CD8-positive, alpha-beta memory T cell (primary cell): ENCODE measurements at regions not wholly inside any gene's neighbourhood (a gene's known extent, or its start where the extent isn't known, plus 50 kb on each side); places are given as distances from the start of the nearest gene placed in this dataset.

ENCODE experiments used
- CTCF ChIA-PET: fragments of 350-600 bp; sonication (Branson Sonifier 250); formaldehyde crosslinking; loops from one replicate; lab custom pipeline; 2021; ENCODE audit warnings: antibody characterized with exemption; lab: Charles Lee
- POLR2A ChIA-PET: fragments of 350-600 bp; sonication (Branson Sonifier 250); formaldehyde crosslinking; loops from one replicate; lab custom pipeline; 2021; ENCODE audit warnings: antibody characterized with exemption; lab: Charles Lee
- DNase-seq, 5 donors: peaks; one replicate each; pipeline versions ENCODE4 v3.0.0 to v3.0.0-alpha.2; 2020 to 2022; ENCODE audit warnings: mixed read lengths in 1 of 5
- H3K27ac ChIP-seq: one replicate; pipeline ENCODE4 v1.7.0; 2013; ENCODE audit warnings: low read depth, mild to moderate bottlenecking, low read length, moderate library complexity
- H3K27me3 ChIP-seq: 2 replicates; pipeline ENCODE4 v1.7.0; 2013; ENCODE audit warnings: low read length, mild to moderate bottlenecking; ENCODE audit not compliant: insufficient read depth, poor library complexity, severe bottlenecking
- H3K36me3 ChIP-seq: 2 replicates; pipeline ENCODE4 v1.7.0; 2013; ENCODE audit warnings: mild to moderate bottlenecking, low read length, moderate library complexity; ENCODE audit not compliant: insufficient read depth
- H3K4me1 ChIP-seq: 2 replicates; pipeline ENCODE4 v1.7.0; 2013; ENCODE audit warnings: mild to moderate bottlenecking, low read length, moderate library complexity; ENCODE audit not compliant: insufficient read depth
- H3K4me3 ChIP-seq: 2 replicates; pipeline ENCODE4 v1.7.0; 2013; ENCODE audit warnings: mild to moderate bottlenecking, low read length
- H3K9me3 ChIP-seq: 2 replicates; pipeline ENCODE4 v1.7.0; 2013; ENCODE audit warnings: mild to moderate bottlenecking, low read length
- H3K27ac Mint-ChIP-seq, 8 donors: one replicate each; pipeline ENCODE4 v1.8.0; 2020 to 2021; ENCODE audit warnings: mixed read lengths in 8 of 8, mild to moderate bottlenecking in 6 of 8, inconsistent platforms in 3 of 8, moderate library complexity in 3 of 8
- H3K27me3 Mint-ChIP-seq, 2 donors: one replicate each; pipeline ENCODE4 v1.8.0; 2020 to 2021; ENCODE audit warnings: mixed read lengths in 2 of 2, mild to moderate bottlenecking in 1 of 2, moderate library complexity in 1 of 2
- H3K36me3 Mint-ChIP-seq, 3 donors: one replicate each; pipeline ENCODE4 v1.8.0; 2020 to 2021; ENCODE audit warnings: mixed read lengths in 3 of 3, inconsistent platforms in 1 of 3, mild to moderate bottlenecking in 1 of 3
- H3K4me1 Mint-ChIP-seq, 3 donors: one replicate each; pipeline ENCODE4 v1.8.0; 2020 to 2021; ENCODE audit warnings: mixed read lengths in 3 of 3, inconsistent platforms in 1 of 3, mild to moderate bottlenecking in 1 of 3
- H3K4me3 Mint-ChIP-seq, 7 donors: one replicate each; pipeline ENCODE4 v1.8.0; 2020 to 2021; ENCODE audit warnings: mixed read lengths in 7 of 7, mild to moderate bottlenecking in 6 of 7, moderate library complexity in 4 of 7, inconsistent platforms in 2 of 7
- H3K9me3 Mint-ChIP-seq, 5 donors: one replicate each; pipeline ENCODE4 v1.8.0; 2020 to 2022; ENCODE audit warnings: mixed read lengths in 5 of 5, mild to moderate bottlenecking in 3 of 5, moderate library complexity in 2 of 5, inconsistent platforms in 1 of 5

DNA sequence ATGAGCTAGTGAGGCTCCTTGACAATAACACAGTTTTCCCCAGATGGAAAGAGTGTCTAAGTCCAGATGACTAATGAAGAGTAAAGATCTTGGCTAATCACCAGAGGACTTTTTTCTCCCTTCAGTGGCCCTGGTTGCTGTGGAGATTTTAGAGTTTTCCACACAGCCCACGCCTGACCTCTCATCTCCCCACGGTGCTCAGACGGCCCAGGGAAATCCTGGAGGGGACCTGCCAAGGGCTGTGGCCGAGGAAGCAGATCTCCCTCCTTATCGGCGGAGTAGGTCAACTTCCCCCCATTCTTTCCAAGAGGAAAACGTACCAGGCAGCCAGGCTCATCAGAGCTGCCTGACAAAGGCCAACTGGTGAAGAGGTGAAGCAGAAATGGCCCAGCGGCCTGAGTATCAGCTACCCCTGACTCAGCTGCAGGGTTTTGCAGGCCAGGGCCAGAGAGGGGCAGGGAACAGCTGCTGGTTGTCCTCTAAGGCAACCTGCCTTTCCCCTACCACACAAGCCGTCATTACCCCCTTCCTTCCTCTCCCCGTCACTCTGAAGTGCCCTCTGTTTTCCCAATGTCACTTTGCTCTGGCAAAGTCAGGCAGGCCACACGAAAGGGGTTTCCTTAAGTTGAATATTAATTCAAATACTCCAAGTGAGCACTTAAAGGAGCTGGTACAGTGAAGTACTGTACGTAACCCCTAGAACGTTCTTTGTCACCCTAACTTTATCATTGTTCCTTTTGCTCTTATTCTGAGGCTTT is 140.2 kb upstream of the ADAMTS18 start:
- Histone ChIP-seq H3K27ac (no peak overlapping the region), H3K4me3 (no peak overlapping the region), H3K27me3 (no peaks in the 10 kb centered on the region), H3K9me3 (no peaks in the 10 kb centered on the region), H3K4me1 (no peaks in the 10 kb centered on the region), H3K36me3 (no peaks in the 10 kb centered on the region)
- Mint-ChIP-seq H3K27me3 (peaks cover 3 to 13% of the 10 kb centered on the region in 2 donors), H3K36me3 (peaks cover 0 to 1% (median 0%) of the 10 kb centered on the region in 3 donors), H3K9me3 (no peaks in the 10 kb centered on the region), H3K4me3 (no peak overlapping the region), H3K4me1 (no peaks in the 10 kb centered on the region), H3K27ac (no peak overlapping the region)
- ChIA-PET POLR2A (no interaction called here), CTCF (no interaction called here)
- DNase-seq, result no peak

DNA sequence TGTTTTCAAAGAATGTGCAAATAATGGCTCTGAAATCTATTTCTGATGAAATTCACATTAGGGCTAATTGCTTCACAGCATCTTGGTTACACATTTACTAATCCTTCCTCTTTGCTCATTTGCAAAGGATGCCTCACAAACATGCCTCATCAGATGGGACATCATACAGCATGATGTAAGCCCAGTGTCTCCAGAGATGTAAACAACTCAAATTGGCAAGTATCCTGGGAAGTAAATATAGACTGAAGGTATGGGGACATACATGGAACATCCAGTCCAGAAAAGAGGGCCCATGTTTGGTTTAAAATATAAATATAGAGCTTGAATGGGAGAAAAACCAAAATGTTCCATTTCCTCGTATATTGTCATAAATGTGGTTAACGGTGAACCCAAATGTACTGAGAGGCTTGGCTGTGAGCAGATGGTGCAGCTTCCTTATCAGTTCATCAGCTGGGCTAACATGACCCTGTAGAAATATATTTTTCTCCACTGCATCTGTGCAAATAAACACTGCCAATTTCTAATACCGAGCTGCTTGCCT is 142.9 kb upstream of the NUDT7 start:
- ChIA-PET CTCF (no interaction called here), POLR2A (no interaction called here)
- H3K4me3 ChIP-seq, result no peak overlapping the region
- H3K4me1 ChIP-seq, result no peaks in the 10 kb centered on the region
- Mint-ChIP-seq H3K4me3 (no peak overlapping the region), H3K9me3 (no peaks in the 10 kb centered on the region), H3K36me3 (no peaks in the 10 kb centered on the region), H3K27me3 (peaks cover 10 to 18% of the 10 kb centered on the region in 2 donors), H3K4me1 (no peaks in the 10 kb centered on the region), H3K27ac (no peak overlapping the region)
- no peaks in the 10 kb centered on the region for H3K9me3 ChIP-seq
- H3K36me3 ChIP-seq, result no peaks in the 10 kb centered on the region
- no peak for DNase-seq
- H3K27me3 ChIP-seq, result no peaks in the 10 kb centered on the region
- H3K27ac ChIP-seq, result no peak overlapping the region

DNA sequence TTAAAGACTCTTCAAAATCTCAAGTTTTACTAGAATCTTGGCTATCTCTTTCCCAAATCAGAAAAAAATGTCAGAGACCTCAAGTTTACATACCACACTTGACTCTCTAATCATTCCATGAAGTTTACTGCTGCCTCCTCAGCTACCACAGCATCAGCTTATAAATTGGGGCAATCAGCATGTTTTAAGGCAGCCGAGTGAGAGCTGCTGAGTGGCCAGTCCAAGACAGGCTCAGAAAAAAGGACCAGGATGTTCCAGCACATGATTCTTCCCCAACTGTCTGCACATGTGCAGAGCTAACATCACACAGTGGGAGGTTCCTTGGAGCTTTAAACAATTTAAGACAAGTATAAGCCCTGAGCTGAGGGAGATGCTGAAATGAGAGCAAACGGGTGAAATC is 140.6 kb upstream of the NUDT7 start:
- no peaks in the 10 kb centered on the region for H3K4me1 ChIP-seq
- Mint-ChIP-seq H3K36me3 (no peaks in the 10 kb centered on the region), H3K27ac (no peak overlapping the region), H3K4me1 (no peaks in the 10 kb centered on the region), H3K9me3 (no peaks in the 10 kb centered on the region), H3K27me3 (peaks cover 12 to 27% of the 10 kb centered on the region in 2 donors), H3K4me3 (no peak overlapping the region)
- no peak overlapping the region for H3K4me3 ChIP-seq
- no peak overlapping the region for H3K27ac ChIP-seq
- CTCF ChIA-PET, result interaction anchor here (5.4 kb wide), 1 partner anchor 346 kb away, joined by 45 read pairs; no protein-coding TSS in a partner anchor
- H3K36me3 ChIP-seq, result no peaks in the 10 kb centered on the region
- POLR2A ChIA-PET, result no interaction called here
- no peaks in the 10 kb centered on the region for H3K9me3 ChIP-seq
- no peak for DNase-seq
- no peaks in the 10 kb centered on the region for H3K27me3 ChIP-seq

DNA sequence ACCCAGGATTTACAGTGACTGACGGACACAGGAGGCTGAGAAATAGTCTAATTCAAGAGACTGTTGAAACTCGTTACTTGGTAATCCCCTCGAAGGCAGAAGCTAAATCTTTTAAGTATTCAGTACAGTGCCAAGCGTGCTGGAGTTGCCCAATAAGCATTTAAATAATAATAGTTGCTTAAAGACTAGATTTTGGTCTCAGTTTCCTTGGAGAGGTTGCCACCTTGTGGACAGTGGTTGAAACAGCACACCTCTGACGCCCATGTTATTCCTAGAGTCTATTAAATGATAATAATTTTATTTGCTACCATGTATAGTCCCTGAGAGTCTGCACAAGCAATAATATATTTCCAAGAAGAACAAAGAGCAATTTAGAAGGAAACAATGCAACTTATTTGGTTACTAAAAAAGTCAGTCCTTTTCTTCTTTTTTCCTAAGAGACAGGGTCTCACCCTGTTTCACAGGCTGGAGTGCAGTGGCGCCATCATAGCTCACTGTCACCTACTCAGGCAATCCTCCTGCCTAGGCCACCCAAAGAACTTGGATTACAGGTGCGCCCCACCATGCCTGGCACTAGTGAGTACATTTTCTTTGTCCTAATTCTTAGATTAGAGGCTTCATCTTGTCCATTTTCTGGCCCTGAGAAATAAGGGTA is 138.0 kb upstream of the NUDT7 start:
- Mint-ChIP-seq H3K27ac (no peak overlapping the region), H3K27me3 (peaks cover 16 to 42% of the 10 kb centered on the region in 2 donors), H3K4me1 (no peaks in the 10 kb centered on the region), H3K36me3 (no peaks in the 10 kb centered on the region), H3K4me3 (no peak overlapping the region), H3K9me3 (no peaks in the 10 kb centered on the region)
- no peak overlapping the region for H3K27ac ChIP-seq
- no peaks in the 10 kb centered on the region for H3K9me3 ChIP-seq
- no peaks in the 10 kb centered on the region for H3K27me3 ChIP-seq
- H3K36me3 ChIP-seq, result no peaks in the 10 kb centered on the region
- ChIA-PET POLR2A (no interaction called here), CTCF (interaction anchor here (1.0 to 5.4 kb wide), 8 partner anchors 11 to 348 kb away, joined by 3 to 45 read pairs (median 4); no protein-coding TSS in a partner anchor)
- DNase-seq, result peak in 4 of 5 donors; percentile 9 to 50 (median 20)
- H3K4me3 ChIP-seq, result no peak overlapping the region
- H3K4me1 ChIP-seq, result no peaks in the 10 kb centered on the region

DNA sequence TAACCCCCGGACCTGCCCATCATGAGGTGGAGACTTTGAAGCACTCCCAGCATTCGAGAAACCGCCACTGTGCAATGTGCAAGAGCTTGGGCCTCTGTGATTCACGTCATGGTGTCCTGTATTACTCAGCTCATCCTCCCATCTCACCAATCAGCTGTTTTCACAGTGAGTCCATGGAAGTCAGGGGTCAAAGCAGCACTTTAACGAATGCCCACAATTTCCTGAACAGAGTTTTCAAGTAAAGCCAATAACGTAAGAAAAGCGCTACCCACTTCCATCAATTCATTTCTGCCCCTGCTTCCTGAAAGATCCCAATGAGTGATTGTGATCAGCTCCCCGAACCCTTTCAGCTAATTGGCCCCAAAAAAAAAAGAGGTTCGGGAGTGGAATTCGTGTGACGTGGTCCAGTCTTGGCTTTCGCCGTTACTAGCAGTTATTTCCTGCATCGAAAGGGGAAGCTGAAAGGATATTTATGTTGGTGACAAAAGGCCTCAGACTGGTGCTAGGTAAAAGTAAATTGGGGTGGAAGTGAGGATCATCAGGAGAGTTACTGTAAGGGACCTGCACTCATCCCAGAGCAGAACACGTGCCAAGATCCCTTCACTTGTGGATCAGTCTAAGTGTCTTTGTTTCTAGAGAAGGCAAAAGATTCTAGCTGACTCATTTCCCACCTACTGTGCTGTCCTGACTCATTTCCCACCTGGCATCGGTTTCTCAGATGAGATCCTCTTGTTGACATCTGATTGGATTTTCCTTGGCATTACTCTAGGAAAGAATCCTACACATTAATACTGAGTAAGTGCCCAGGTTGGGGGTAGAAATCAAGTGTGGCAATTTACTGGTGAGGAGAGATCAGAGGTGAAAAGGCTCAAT is 136.7 kb upstream of the NUDT7 start:
- no peak overlapping the region for H3K4me3 Mint-ChIP-seq

DNA sequence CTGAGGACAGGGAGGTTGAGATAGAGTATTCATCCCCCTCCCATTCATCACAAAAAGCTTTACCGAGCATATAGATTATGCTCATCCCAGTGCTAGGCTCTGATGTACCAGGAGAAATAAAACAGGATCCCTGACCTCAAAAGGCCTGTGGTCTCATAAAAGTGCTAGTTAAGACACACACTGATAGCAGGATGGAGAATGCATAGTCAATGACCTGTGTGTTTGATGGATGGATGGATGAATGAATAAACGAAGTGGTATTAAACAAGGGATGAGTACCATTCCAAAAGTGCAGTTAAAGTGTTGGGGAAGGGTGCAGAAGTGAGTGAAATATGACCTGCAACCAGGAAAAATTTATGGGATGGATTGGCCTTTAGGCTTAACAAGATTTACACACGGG is 133.9 kb upstream of the NUDT7 start:
- no peaks in the 10 kb centered on the region for H3K36me3 ChIP-seq
- H3K27me3 Mint-ChIP-seq, result peaks cover 9 to 29% of the 10 kb centered on the region in 2 donors
- CTCF ChIA-PET, result no interaction called here
- no peaks in the 10 kb centered on the region for H3K9me3 Mint-ChIP-seq
- no peaks in the 10 kb centered on the region for H3K36me3 Mint-ChIP-seq
- H3K9me3 ChIP-seq, result no peaks in the 10 kb centered on the region
- H3K4me1 Mint-ChIP-seq, result no peaks in the 10 kb centered on the region
- H3K27ac Mint-ChIP-seq, result no peak overlapping the region
- POLR2A ChIA-PET, result no interaction called here
- no peaks in the 10 kb centered on the region for H3K4me1 ChIP-seq
- no peak overlapping the region for H3K4me3 Mint-ChIP-seq
- no peaks in the 10 kb centered on the region for H3K27me3 ChIP-seq
- no peak for DNase-seq
- no peak overlapping the region for H3K27ac ChIP-seq
- no peak overlapping the region for H3K4me3 ChIP-seq

More for the DNA sequence above, 136.7 kb upstream of the NUDT7 start:
- Mint-ChIP-seq H3K27ac (no peak overlapping the region), H3K27me3 (peaks cover 16 to 37% of the 10 kb centered on the region in 2 donors), H3K4me1 (no peaks in the 10 kb centered on the region), H3K36me3 (no peaks in the 10 kb centered on the region), H3K9me3 (no peaks in the 10 kb centered on the region)
- H3K4me3 ChIP-seq, result no peak overlapping the region
- ChIA-PET POLR2A (no interaction called here), CTCF (interaction anchor here (1.0 to 5.4 kb wide), 4 partner anchors 10 to 350 kb away, joined by 3 to 45 read pairs (median 4); no protein-coding TSS in a partner anchor)
- no peaks in the 10 kb centered on the region for H3K4me1 ChIP-seq
- no peak for DNase-seq
- H3K36me3 ChIP-seq, result no peaks in the 10 kb centered on the region
- H3K27ac ChIP-seq, result no peak overlapping the region
- no peaks in the 10 kb centered on the region for H3K27me3 ChIP-seq
- no peaks in the 10 kb centered on the region for H3K9me3 ChIP-seq

DNA sequence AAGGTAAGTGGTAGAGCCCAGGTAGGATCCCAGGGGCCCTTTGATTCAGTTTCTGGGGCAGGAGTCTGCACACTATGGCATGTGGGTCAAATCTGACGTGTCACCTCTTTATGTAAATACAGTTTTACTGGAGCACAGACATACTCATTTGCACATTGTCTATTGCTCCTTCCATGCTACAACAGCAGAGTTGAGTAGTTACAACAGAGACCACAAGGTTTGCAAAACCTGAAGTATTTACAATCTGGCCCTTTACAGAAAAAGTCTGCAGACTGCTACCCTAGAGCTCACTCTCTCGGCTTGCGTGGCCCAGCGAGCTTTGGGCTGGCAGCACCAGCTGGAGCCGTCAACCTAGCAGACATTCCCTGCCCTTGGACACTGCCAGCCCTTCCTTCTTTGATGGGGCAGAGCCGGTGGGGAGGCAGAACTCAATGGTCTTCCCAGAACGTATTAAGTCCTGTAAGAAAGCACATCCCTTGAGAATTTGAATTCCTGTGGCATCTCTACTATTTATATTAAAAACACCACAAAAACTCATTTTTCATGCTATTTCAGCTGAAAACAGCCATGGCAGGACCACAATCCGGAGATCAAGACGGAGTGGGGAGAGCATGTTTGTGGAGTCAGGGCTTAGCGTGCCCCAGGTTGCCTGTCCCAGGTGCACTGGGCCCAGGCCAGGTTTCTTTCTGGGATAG is 133.1 kb upstream of the NUDT7 start:
- Mint-ChIP-seq H3K9me3 (no peaks in the 10 kb centered on the region), H3K36me3 (no peaks in the 10 kb centered on the region), H3K27me3 (peaks cover 9 to 29% of the 10 kb centered on the region in 2 donors), H3K27ac (peak overlapping the region in 1 of 8 donors; percentile 12), H3K4me3 (no peak overlapping the region), H3K4me1 (no peaks in the 10 kb centered on the region)
- CTCF ChIA-PET, result no interaction called here
- H3K9me3 ChIP-seq, result no peaks in the 10 kb centered on the region
- no peaks in the 10 kb centered on the region for H3K36me3 ChIP-seq
- DNase-seq, result no peak
- no peak overlapping the region for H3K4me3 ChIP-seq
- H3K4me1 ChIP-seq, result no peaks in the 10 kb centered on the region
- H3K27ac ChIP-seq, result no peak overlapping the region
- no peaks in the 10 kb centered on the region for H3K27me3 ChIP-seq
- POLR2A ChIA-PET, result no interaction called here
